ENCODE measurements at regions not wholly inside any gene's neighbourhood (a gene's known extent, or its start where the extent isn't known, plus 50 kb on each side); places are given as distances from the start of the nearest gene placed in this dataset.

GRCh38 chr11:128116447-128116846, 470.9 kb downstream of the ETS1 start:
- DNase-seq (ENCODE audit: low read depth in 2 of 3, low spot score in 2 of 3) = no peak

GRCh38 chr11:128105950-128106349, 481.4 kb downstream of the ETS1 start:
- no peak for DNase-seq (ENCODE audit: low read depth in 2 of 3, low spot score in 2 of 3)

GRCh38 chr11:128105511-128105910, 481.8 kb downstream of the ETS1 start:
- DNase-seq (ENCODE audit: low read depth in 2 of 3, low spot score in 2 of 3) = no peak

- no peak for DNase-seq (ENCODE audit: low read depth in 2 of 3, low spot score in 2 of 3)
Observed at GRCh38 chr11:128103278-128103873, 484.0 kb downstream of the ETS1 start.

DNA sequence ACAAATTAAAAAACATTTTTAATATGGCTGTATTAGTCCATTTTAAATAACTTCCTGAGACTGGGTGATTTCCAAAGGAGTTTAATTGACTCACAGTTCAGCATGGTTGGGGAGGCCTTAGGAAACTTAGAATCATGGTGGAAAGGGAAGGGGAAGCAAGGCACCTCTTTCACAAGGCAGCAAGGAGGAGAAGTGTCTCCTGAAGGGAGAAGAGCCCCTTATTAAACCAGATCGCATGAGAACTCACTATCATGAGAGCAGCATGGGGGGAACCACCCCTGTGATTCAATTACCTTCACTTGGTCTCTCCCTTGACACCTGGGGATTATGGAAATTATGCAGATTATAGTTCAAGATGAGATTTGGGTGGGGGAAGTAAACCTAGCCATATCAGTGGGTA, 488.6 kb downstream of the ETS1 start:
- no peak for DNase-seq (ENCODE audit: low read depth in 2 of 3, low spot score in 2 of 3)

- no peak for DNase-seq (ENCODE audit: low read depth in 2 of 3, low spot score in 2 of 3)
Observed at GRCh38 chr11:128095466-128095981, 491.8 kb downstream of the ETS1 start.

DNA sequence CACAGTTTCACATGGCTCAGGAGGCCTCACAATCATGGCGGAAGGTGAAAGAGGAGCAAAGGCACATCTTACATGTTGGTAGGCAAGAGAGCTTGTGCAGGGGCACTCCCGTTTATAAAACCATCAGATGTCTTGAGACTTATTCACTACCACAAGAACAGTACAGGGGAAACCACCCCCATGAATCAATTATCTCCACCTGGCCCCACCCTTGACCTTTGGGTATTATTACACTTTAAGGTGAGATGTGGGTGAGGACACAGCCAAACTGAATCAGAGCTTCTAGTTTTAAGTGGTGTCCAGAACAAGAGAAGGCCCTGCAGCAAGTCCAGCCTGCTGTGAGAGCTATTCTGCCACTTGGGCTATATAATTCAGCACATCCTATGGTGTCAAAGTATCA, 493.7 kb downstream of the ETS1 start:
- DNase-seq (ENCODE audit: low read depth in 2 of 3, low spot score in 2 of 3) = no peak

- no peak for DNase-seq (ENCODE audit: low read depth in 2 of 3, low spot score in 2 of 3)
Observed at GRCh38 chr11:128089962-128090361, 497.4 kb downstream of the ETS1 start.

GRCh38 chr11:128086794-128087193, 500.6 kb downstream of the ETS1 start:
- no peak for DNase-seq (ENCODE audit: low read depth in 2 of 3, low spot score in 2 of 3)

GRCh38 chr11:128085276-128085675, 502.1 kb downstream of the ETS1 start:
- DNase-seq (ENCODE audit: low read depth in 2 of 3, low spot score in 2 of 3) = no peak

- DNase-seq (ENCODE audit: low read depth in 2 of 3, low spot score in 2 of 3) = no peak
Observed at GRCh38 chr11:128082574-128082973, 504.8 kb downstream of the ETS1 start.

GRCh38 chr11:128069665-128070064, 517.7 kb downstream of the ETS1 start:
- DNase-seq (ENCODE audit: low read depth in 2 of 3, low spot score in 2 of 3) = no peak

GRCh38 chr11:128067780-128068179, 519.6 kb downstream of the ETS1 start:
- no peak for DNase-seq (ENCODE audit: low read depth in 2 of 3, low spot score in 2 of 3)

- DNase-seq (ENCODE audit: low read depth in 2 of 3, low spot score in 2 of 3) = no peak
Observed at GRCh38 chr11:128066399-128066798, 521.0 kb downstream of the ETS1 start.

DNA sequence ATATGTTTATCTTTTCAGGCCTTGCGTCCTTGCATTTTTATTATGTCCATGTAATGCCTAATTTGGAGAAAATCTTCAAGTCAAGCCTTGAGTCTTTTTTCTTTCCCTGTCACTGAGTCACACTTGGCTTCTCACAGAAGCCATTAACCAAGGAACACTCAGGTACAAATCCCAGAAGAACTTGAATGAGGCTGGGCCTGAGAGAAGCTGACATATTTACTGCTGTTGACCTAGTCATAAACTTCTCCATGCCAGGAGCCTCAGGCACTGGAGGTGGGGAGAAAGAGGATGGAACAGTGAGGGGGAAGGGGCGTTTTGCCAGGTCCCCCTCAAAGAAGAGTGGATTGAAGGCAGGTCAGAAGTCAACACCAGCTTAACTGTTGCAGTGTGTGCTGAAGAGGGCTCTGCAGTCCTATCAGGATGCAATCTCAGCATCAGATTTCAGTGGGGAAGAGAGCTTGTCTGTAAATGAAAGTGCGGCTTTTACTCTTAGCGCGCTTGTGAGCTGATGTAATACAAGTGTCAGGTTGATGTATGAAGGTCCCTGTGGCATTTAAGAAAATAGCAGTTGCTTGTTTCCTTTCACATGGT, 526.0 kb downstream of the ETS1 start:
- DNase-seq (ENCODE audit: low read depth in 2 of 3, low spot score in 2 of 3) = no peak

DNA sequence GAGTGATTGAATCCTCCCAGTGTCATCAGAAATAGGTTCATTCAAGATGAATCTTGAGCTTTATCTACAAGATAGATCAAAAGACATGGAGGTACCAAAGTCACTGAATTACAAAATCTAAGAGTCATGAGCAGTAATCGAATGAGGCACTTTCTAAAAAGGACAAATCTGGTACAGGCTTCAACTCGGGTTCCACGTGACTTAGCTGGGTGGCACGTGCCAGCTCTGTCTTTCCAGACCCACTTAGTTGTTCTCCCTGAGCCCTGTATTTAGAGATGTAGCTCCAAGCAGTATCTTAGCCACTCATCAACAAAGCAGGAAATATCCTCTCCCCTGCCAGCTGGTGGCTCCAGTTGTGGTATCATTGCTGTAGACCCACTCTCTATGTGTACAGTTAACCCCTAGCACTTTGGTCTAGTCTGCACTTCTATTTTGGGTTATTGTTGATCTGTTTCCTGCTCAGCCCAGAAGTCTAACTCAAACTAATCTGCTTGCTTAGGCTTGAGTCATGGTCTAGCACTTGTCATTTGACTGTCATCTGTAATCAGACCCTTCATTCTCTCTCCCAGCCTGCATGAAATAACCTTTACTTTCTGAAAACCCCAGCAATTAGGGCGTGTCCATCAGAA, 528.7 kb downstream of the ETS1 start:
- no peak for DNase-seq (ENCODE audit: low read depth in 2 of 3, low spot score in 2 of 3)

DNA sequence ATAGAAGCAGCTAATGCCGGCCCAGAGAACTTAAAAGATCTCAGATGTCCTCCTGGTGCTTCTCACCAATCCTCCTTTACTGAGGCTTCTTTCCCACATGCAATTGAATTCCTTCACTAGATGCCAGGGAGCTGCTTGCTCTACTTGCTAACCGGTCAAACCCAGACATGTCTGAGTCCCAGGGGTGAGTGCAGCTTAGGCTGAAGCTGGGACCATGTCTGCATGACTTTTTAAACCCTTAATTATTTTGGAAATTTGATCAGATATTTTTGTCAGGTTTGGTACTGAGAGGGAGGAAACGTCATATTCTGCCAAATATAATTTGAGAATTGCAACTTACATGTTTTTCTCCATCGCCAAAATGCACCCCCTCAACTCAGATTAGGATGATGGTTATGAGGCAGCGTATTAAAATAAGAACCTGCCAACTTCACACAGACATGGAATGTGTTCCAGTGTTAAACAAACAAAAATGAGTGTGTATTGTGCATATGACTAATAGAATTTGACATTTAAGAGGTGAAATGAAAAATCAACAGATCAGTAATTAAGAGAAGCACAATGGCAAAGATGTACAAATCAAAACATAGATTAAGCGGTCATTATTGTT, 529.5 kb downstream of the ETS1 start:
- DNase-seq (ENCODE audit: low read depth in 2 of 3, low spot score in 2 of 3) = no peak

GRCh38 chr11:128055576-128056217, 531.7 kb downstream of the ETS1 start:
- DNase-seq (ENCODE audit: low read depth in 2 of 3, low spot score in 2 of 3) = no peak

DNA sequence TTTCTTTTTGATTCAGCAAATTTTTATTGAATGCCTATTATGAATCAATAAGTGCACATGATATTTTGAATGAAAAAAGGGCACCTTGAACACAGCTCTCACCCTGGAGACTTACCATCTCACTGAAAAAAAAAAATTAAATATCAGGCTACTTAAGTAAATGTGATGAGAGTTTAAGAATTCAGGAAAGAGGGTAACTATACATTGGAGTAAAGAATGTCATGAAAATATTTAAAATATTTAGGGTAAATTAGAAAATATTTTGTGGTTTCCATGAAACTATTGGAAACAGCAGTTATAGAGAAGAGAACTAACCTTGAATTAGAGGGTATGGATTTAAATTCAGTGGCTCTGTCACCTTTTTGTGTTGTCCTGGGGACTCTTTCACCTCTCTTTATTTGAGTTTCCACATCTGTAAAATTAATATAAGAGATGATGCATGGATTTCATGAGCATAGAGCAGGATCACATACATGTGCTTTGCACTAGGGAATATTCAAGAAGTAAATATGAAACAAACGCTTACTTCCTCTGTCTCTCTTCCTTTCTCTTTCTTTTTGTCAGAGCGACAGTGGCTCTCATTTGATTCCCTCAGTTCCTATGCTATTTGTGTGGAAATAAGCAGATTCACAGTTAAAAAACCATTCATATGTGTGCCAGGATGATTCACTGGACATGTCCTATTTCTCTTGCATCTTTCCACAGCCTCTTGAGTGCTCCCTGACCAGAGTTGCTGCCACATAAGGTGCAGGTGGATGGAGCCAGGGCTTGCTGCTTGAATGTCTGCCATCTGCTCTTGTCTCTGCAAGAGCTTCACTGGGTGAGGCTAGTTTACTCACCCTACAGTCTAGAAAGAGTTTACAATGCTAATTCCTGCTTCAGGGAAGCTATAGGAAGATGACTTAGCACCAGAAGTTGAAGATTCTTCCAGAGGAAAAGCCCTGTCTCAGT, 533.1 kb downstream of the ETS1 start:
- DNase-seq (ENCODE audit: low read depth in 2 of 3, low spot score in 2 of 3) = no peak

GRCh38 chr11:128052912-128053641, 534.3 kb downstream of the ETS1 start:
- no peak for DNase-seq (ENCODE audit: low read depth in 2 of 3, low spot score in 2 of 3)
